ENCODE measurements at regions not wholly inside any gene's neighbourhood (a gene's known extent, or its start where the extent isn't known, plus 50 kb on each side); places are given as distances from the start of the nearest gene placed in this dataset.

- DNase-seq (ENCODE audit: low read depth) = no peak
- H3K4me3 ChIP-seq (ENCODE audit: control insufficient read depth, low read depth, low read length) = no peak overlapping the region
- TF ChIP-seq, protein P1, sequence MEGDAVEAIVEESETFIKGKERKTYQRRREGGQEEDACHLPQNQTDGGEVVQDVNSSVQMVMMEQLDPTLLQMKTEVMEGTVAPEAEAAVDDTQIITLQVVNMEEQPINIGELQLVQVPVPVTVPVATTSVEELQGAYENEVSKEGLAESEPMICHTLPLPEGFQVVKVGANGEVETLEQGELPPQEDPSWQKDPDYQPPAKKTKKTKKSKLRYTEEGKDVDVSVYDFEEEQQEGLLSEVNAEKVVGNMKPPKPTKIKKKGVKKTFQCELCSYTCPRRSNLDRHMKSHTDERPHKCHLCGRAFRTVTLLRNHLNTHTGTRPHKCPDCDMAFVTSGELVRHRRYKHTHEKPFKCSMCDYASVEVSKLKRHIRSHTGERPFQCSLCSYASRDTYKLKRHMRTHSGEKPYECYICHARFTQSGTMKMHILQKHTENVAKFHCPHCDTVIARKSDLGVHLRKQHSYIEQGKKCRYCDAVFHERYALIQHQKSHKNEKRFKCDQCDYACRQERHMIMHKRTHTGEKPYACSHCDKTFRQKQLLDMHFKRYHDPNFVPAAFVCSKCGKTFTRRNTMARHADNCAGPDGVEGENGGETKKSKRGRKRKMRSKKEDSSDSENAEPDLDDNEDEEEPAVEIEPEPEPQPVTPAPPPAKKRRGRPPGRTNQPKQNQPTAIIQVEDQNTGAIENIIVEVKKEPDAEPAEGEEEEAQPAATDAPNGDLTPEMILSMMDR (conservative IDR thresholded peaks at IDR 0.05; ENCODE audit: control insufficient read depth, insufficient read depth, low read depth, low read length) = no peak
These were observed 318.0 kb downstream of the FIGN start for GRCh38 chr2:163417596-163418337.

- no peak for DNase-seq (ENCODE audit: low read depth)
- TF ChIP-seq, protein P1 (conservative IDR thresholded peaks at IDR 0.05; ENCODE audit: control insufficient read depth, insufficient read depth, low read depth, low read length) = no peak
- H3K4me3 ChIP-seq (ENCODE audit: control insufficient read depth, low read depth, low read length) = no peak overlapping the region
These were observed 321.7 kb downstream of the FIGN start for GRCh38 chr2:163414121-163414520.

- TF ChIP-seq, protein P1 (conservative IDR thresholded peaks at IDR 0.05; ENCODE audit: control insufficient read depth, insufficient read depth, low read depth, low read length) = no peak
- peak; percentile 51 for DNase-seq (ENCODE audit: low read depth)
- no peak overlapping the region for H3K4me3 ChIP-seq (ENCODE audit: control insufficient read depth, low read depth, low read length)
These were observed 328.5 kb downstream of the FIGN start for GRCh38 chr2:163407296-163407695.

- DNase-seq (ENCODE audit: low read depth) = no peak
- TF ChIP-seq, protein P1 (conservative IDR thresholded peaks at IDR 0.05; ENCODE audit: control insufficient read depth, insufficient read depth, low read depth, low read length) = no peak
- H3K4me3 ChIP-seq (ENCODE audit: control insufficient read depth, low read depth, low read length) = no peak overlapping the region
These were observed 330.5 kb downstream of the FIGN start for GRCh38 chr2:163405298-163405697.

DNA sequence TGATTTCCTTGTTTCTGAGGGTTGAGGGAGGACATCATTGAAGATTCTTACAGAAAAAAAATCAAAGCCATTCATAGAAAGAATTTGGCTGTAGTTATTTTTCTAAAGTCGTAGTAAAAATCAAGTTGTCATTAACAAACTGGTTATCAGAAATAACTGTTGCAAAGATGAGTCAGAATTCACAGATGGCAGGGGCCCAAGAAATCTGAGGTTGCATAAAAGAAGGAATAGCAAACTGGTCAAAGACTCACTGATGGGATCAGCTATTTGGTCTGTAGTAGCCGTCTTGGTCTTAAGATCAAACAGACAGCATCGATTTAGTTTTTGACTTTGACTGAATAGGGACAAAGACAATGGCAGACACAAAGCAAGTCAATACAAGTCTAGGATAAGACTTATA is 334.3 kb downstream of the FIGN start:
- TF ChIP-seq, protein P1 (conservative IDR thresholded peaks at IDR 0.05; ENCODE audit: control insufficient read depth, insufficient read depth, low read depth, low read length) = no peak
- no peak overlapping the region for H3K4me3 ChIP-seq (ENCODE audit: control insufficient read depth, low read depth, low read length)
- DNase-seq (ENCODE audit: low read depth) = peak; percentile 73

DNA sequence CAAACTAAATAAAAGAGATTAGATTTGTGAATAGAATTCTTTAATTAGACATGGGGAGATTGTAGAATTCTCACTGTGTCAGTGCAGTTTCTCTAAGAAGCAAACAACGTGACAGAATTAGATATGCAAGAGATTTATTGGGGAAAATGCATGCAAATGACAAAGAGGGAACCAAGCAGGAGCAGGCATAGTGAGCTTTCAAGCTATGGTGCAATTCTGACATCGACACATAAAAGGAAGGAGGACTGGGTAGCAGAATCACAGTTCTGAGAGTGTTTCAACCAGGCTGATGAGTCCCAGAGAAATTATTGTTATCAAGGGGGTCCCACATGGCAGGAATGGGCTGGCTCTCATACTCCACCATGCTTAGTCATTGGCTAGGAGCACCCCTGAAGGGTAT is 338.4 kb downstream of the FIGN start:
- no peak for DNase-seq (ENCODE audit: low read depth)
- TF ChIP-seq, protein P1 (conservative IDR thresholded peaks at IDR 0.05; ENCODE audit: control insufficient read depth, insufficient read depth, low read depth, low read length) = no peak
- H3K4me3 ChIP-seq (ENCODE audit: control insufficient read depth, low read depth, low read length) = no peak overlapping the region

All from fibroblast of mammary gland (primary cell).